Neural cell (in vitro differentiated cells): ENCODE measurements at regions not wholly inside any gene's neighbourhood (a gene's known extent, or its start where the extent isn't known, plus 50 kb on each side); places are given as distances from the start of the nearest gene placed in this dataset.

Experiments used
- EP300 ChIP-seq: fragments of 450-650 bp; conservative IDR thresholded peaks from 2 replicates; pipeline ENCODE4 v1.6.1; 2014; ENCODE audit warnings: antibody characterized with exemption, mild to moderate bottlenecking, moderate library complexity; ENCODE audit not compliant: poor library complexity, severe bottlenecking
- POLR2AphosphoS5 ChIP-seq: IDR thresholded peaks from 2 replicates; pipeline ENCODE4 v1.6.1; 2012
- SMC3 ChIP-seq: fragments of 450-650 bp; conservative IDR thresholded peaks from 2 replicates; pipeline ENCODE4 v1.6.1; 2014; ENCODE audit warnings: antibody characterized with exemption, mild to moderate bottlenecking, moderate library complexity; ENCODE audit not compliant: poor library complexity
- TF ChIP-seq, protein P1 (sequence below): fragments of 450-650 bp; IDR thresholded peaks from 2 replicates; pipeline ENCODE4 v1.5.1; 2014; ENCODE audit warnings: antibody characterized with exemption, mild to moderate bottlenecking, moderate library complexity; ENCODE audit not compliant: poor library complexity, severe bottlenecking
- TF ChIP-seq, protein P2 (sequence below): IDR thresholded peaks from 2 replicates; pipeline ENCODE4 v1.6.1; 2012; ENCODE audit warnings: borderline replicate concordance

DNA sequence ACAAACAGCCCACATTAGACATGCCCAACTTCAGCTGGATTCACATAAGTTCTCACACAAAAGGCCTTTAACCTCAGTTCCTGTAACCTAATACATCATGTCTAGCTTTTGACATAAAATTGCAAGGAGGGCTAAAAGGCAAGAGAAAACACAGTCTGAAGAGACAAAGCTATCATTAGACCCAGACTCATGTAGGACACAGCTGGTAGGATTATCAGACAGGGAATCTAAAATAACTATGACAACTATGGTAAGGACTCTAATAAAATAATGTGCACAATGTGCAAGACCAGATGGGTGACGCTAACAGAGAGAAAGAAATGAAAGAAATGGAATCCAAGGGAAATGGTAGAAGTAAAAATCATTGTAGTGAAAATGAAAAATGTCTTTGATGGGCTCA is 643.2 kb upstream of the RAB6C start:
- no peak for TF ChIP-seq EP300
- no peak for TF ChIP-seq SMC3
- TF ChIP-seq, protein P1, sequence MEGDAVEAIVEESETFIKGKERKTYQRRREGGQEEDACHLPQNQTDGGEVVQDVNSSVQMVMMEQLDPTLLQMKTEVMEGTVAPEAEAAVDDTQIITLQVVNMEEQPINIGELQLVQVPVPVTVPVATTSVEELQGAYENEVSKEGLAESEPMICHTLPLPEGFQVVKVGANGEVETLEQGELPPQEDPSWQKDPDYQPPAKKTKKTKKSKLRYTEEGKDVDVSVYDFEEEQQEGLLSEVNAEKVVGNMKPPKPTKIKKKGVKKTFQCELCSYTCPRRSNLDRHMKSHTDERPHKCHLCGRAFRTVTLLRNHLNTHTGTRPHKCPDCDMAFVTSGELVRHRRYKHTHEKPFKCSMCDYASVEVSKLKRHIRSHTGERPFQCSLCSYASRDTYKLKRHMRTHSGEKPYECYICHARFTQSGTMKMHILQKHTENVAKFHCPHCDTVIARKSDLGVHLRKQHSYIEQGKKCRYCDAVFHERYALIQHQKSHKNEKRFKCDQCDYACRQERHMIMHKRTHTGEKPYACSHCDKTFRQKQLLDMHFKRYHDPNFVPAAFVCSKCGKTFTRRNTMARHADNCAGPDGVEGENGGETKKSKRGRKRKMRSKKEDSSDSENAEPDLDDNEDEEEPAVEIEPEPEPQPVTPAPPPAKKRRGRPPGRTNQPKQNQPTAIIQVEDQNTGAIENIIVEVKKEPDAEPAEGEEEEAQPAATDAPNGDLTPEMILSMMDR: no peak
- TF ChIP-seq, protein P2, sequence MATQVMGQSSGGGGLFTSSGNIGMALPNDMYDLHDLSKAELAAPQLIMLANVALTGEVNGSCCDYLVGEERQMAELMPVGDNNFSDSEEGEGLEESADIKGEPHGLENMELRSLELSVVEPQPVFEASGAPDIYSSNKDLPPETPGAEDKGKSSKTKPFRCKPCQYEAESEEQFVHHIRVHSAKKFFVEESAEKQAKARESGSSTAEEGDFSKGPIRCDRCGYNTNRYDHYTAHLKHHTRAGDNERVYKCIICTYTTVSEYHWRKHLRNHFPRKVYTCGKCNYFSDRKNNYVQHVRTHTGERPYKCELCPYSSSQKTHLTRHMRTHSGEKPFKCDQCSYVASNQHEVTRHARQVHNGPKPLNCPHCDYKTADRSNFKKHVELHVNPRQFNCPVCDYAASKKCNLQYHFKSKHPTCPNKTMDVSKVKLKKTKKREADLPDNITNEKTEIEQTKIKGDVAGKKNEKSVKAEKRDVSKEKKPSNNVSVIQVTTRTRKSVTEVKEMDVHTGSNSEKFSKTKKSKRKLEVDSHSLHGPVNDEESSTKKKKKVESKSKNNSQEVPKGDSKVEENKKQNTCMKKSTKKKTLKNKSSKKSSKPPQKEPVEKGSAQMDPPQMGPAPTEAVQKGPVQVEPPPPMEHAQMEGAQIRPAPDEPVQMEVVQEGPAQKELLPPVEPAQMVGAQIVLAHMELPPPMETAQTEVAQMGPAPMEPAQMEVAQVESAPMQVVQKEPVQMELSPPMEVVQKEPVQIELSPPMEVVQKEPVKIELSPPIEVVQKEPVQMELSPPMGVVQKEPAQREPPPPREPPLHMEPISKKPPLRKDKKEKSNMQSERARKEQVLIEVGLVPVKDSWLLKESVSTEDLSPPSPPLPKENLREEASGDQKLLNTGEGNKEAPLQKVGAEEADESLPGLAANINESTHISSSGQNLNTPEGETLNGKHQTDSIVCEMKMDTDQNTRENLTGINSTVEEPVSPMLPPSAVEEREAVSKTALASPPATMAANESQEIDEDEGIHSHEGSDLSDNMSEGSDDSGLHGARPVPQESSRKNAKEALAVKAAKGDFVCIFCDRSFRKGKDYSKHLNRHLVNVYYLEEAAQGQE: no peak
- no peak for TF ChIP-seq POLR2AphosphoS5
